ENCODE measurements at regions not wholly inside any gene's neighbourhood (a gene's known extent, or its start where the extent isn't known, plus 50 kb on each side); places are given as distances from the start of the nearest gene placed in this dataset.

- H3K27ac ChIP-seq (ENCODE audit: poor library complexity, severe bottlenecking), result no peak overlapping the region
- H3K27me3 ChIP-seq (ENCODE audit: insufficient read depth, poor library complexity, severe bottlenecking), result no peaks in the 10 kb centered on the region
- no peak overlapping the region for H3K4me3 ChIP-seq (ENCODE audit: severe bottlenecking)
- DNase-seq (ENCODE audit: low spot score) (no peak), ATAC-seq (ENCODE audit: low read depth) (no peak)
- no peaks in the 10 kb centered on the region for H3K36me3 ChIP-seq (ENCODE audit: low read depth)
- H3K9me3 ChIP-seq (ENCODE audit: severe bottlenecking), result no peaks in the 10 kb centered on the region
- TF ChIP-seq CTCF (IDR thresholded peaks at IDR 0.05; ENCODE audit: poor library complexity, severe bottlenecking), result no peak
- peaks cover 21% of the 10 kb centered on the region for H3K4me1 ChIP-seq (ENCODE audit: insufficient read depth, poor library complexity, severe bottlenecking)
Measured at GRCh38 chr6:151671195-151671594, 136.3 kb upstream of the ESR1 start.

- Histone ChIP-seq H3K36me3 (ENCODE audit: low read depth) (no peaks in the 10 kb centered on the region), H3K4me3 (ENCODE audit: severe bottlenecking) (no peak overlapping the region), H3K27me3 (ENCODE audit: insufficient read depth, poor library complexity, severe bottlenecking) (no peaks in the 10 kb centered on the region), H3K27ac (ENCODE audit: poor library complexity, severe bottlenecking) (no peak overlapping the region), H3K4me1 (ENCODE audit: insufficient read depth, poor library complexity, severe bottlenecking) (peaks cover under 1% of the 10 kb centered on the region), H3K9me3 (ENCODE audit: severe bottlenecking) (no peaks in the 10 kb centered on the region)
- no peak for TF ChIP-seq CTCF (IDR thresholded peaks at IDR 0.05; ENCODE audit: poor library complexity, severe bottlenecking)
- no peak for DNase-seq (ENCODE audit: low spot score)
- no peak for ATAC-seq (ENCODE audit: low read depth)
Measured at GRCh38 chr6:151674578-151674977, 132.9 kb upstream of the ESR1 start.

GRCh38 chr6:151675746-151676459 is 131.6 kb upstream of the ESR1 start:
- Histone ChIP-seq H3K9me3 (ENCODE audit: severe bottlenecking) (no peaks in the 10 kb centered on the region), H3K27me3 (ENCODE audit: insufficient read depth, poor library complexity, severe bottlenecking) (no peaks in the 10 kb centered on the region), H3K27ac (ENCODE audit: poor library complexity, severe bottlenecking) (no peak overlapping the region), H3K4me1 (ENCODE audit: insufficient read depth, poor library complexity, severe bottlenecking) (no peaks in the 10 kb centered on the region), H3K36me3 (ENCODE audit: low read depth) (no peaks in the 10 kb centered on the region), H3K4me3 (ENCODE audit: severe bottlenecking) (no peak overlapping the region)
- peak; percentile 97 for TF ChIP-seq CTCF (IDR thresholded peaks at IDR 0.05; ENCODE audit: poor library complexity, severe bottlenecking)
- ATAC-seq (ENCODE audit: low read depth) (peak; percentile 61), DNase-seq (ENCODE audit: low spot score) (no peak)

- Histone ChIP-seq H3K27ac (ENCODE audit: poor library complexity, severe bottlenecking) (no peak overlapping the region), H3K4me1 (ENCODE audit: insufficient read depth, poor library complexity, severe bottlenecking) (no peaks in the 10 kb centered on the region), H3K36me3 (ENCODE audit: low read depth) (no peaks in the 10 kb centered on the region), H3K27me3 (ENCODE audit: insufficient read depth, poor library complexity, severe bottlenecking) (no peaks in the 10 kb centered on the region), H3K9me3 (ENCODE audit: severe bottlenecking) (no peaks in the 10 kb centered on the region), H3K4me3 (ENCODE audit: severe bottlenecking) (no peak overlapping the region)
- no peak for TF ChIP-seq CTCF (IDR thresholded peaks at IDR 0.05; ENCODE audit: poor library complexity, severe bottlenecking)
- no peak for ATAC-seq (ENCODE audit: low read depth)
- no peak for DNase-seq (ENCODE audit: low spot score)
Measured at GRCh38 chr6:151676460-151676945, 131.0 kb upstream of the ESR1 start.

GRCh38 chr6:151677404-151677803 is 130.1 kb upstream of the ESR1 start:
- TF ChIP-seq CTCF (IDR thresholded peaks at IDR 0.05; ENCODE audit: poor library complexity, severe bottlenecking), result no peak
- Histone ChIP-seq H3K9me3 (ENCODE audit: severe bottlenecking) (no peaks in the 10 kb centered on the region), H3K36me3 (ENCODE audit: low read depth) (no peaks in the 10 kb centered on the region), H3K27me3 (ENCODE audit: insufficient read depth, poor library complexity, severe bottlenecking) (no peaks in the 10 kb centered on the region), H3K27ac (ENCODE audit: poor library complexity, severe bottlenecking) (no peak overlapping the region), H3K4me1 (ENCODE audit: insufficient read depth, poor library complexity, severe bottlenecking) (no peaks in the 10 kb centered on the region), H3K4me3 (ENCODE audit: severe bottlenecking) (no peak overlapping the region)
- ATAC-seq (ENCODE audit: low read depth) (no peak), DNase-seq (ENCODE audit: low spot score) (no peak)

Data from RWPE2 (cell line).